ENCODE measurements at regions not wholly inside any gene's neighbourhood (a gene's known extent, or its start where the extent isn't known, plus 50 kb on each side); places are given as distances from the start of the nearest gene placed in this dataset.
"Not testable (repeated sequence)": the region's sequence is repeated elsewhere in the genome, so short reads cannot be mapped to it uniquely, and the experiment has no call there.

- DNase-seq, result no peak
Observed at GRCh38 chrX:65821721-65822496, 154.5 kb downstream of the MSN start.

GRCh38 chrX:65819983-65820382 lies 152.5 kb downstream of the MSN start:
- DNase-seq, result not testable (repeated sequence)

- no peak for DNase-seq
Observed at GRCh38 chrX:65813245-65813644, 145.8 kb downstream of the MSN start.

- no peak for DNase-seq
Observed at GRCh38 chrX:65811558-65812228, 144.2 kb downstream of the MSN start.

Data from DMS153 (cell line).